HG03571 (cell line): ENCODE measurements at regions not wholly inside any gene's neighbourhood (a gene's known extent, or its start where the extent isn't known, plus 50 kb on each side); places are given as distances from the start of the nearest gene placed in this dataset.

ENCODE experiments used
- ATAC-seq: cut with Tn5 transposase; IDR thresholded peaks from one replicate; pipeline ENCODE4 v1.9.1; 2021; ENCODE audit not compliant: unreplicated experiment

- ATAC-seq: no peak
These were observed 420.5 kb upstream of the MKI67 start for GRCh38 chr10:128546651-128547165.

- ATAC-seq: no peak
These were observed 422.9 kb upstream of the MKI67 start for GRCh38 chr10:128549101-128549608.

- ATAC-seq: no peak
These were observed 423.8 kb upstream of the MKI67 start for GRCh38 chr10:128550045-128550444.

GRCh38 chr10:128551475-128551874 lies 425.3 kb upstream of the MKI67 start:
- ATAC-seq: no peak

GRCh38 chr10:128553755-128554154 lies 427.5 kb upstream of the MKI67 start:
- ATAC-seq: no peak

GRCh38 chr10:128556182-128557110 lies 430.2 kb upstream of the MKI67 start:
- ATAC-seq: no peak

GRCh38 chr10:128557149-128557710 lies 431.0 kb upstream of the MKI67 start:
- ATAC-seq: no peak

GRCh38 chr10:128560406-128560805 lies 434.2 kb upstream of the MKI67 start:
- ATAC-seq: no peak

GRCh38 chr10:128560993-128561392 lies 434.8 kb upstream of the MKI67 start:
- no peak for ATAC-seq

- ATAC-seq: no peak
These were observed 437.2 kb upstream of the MKI67 start for GRCh38 chr10:128563387-128563786.

- no peak for ATAC-seq
These were observed 437.7 kb upstream of the MKI67 start for GRCh38 chr10:128563904-128564303.

GRCh38 chr10:128566361-128566968 lies 440.2 kb upstream of the MKI67 start:
- no peak for ATAC-seq

- ATAC-seq: no peak
These were observed 441.3 kb upstream of the MKI67 start for GRCh38 chr10:128567551-128567950.

- no peak for ATAC-seq
These were observed 441.8 kb upstream of the MKI67 start for GRCh38 chr10:128568041-128568440.

GRCh38 chr10:128568491-128568890 lies 442.3 kb upstream of the MKI67 start:
- no peak for ATAC-seq

GRCh38 chr10:128568990-128569945 lies 443.0 kb upstream of the MKI67 start:
- ATAC-seq: no peak

- ATAC-seq: no peak
These were observed 444.2 kb upstream of the MKI67 start for GRCh38 chr10:128570319-128570995.

GRCh38 chr10:128571071-128571470 lies 444.8 kb upstream of the MKI67 start:
- no peak for ATAC-seq

- ATAC-seq: no peak
These were observed 445.5 kb upstream of the MKI67 start for GRCh38 chr10:128571745-128572144.

- no peak for ATAC-seq
These were observed 446.5 kb upstream of the MKI67 start for GRCh38 chr10:128572696-128573095.
